ENCODE measurements at regions not wholly inside any gene's neighbourhood (a gene's known extent, or its start where the extent isn't known, plus 50 kb on each side); places are given as distances from the start of the nearest gene placed in this dataset.

DNA sequence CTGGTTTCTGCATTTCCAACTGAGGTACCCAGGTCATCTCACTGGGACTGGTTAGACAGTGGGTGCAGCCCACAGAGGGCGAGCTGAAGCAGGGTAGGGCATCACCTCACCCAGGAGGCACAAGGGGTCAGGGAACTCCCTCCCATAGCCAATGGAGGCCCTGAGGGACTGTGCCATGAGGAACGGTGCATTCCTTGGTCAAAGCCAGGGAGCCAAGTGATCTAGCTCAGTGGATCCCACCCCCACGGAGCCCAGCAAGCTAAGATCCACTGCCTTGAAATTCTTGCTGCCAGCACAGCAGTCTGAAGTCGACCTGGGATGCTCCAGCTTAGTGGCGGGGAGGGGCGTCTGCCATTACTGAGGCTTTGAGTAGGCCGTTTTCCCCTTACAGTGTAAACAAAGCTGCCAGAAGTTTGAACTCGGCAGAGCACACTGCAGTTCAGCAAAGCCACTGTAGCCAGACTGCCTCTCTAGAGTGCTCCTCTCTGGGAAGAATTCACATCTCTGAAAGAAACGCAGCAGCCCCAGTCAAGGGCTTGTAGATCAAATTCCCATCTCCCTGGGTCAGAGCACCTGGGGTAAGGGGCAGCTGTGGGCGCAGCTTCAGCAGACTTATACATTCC lies 1386.6 kb upstream of the PCDH9 start:
- no peak for TF ChIP-seq EZH2 (IDR thresholded peaks at IDR 0.05; ENCODE audit: low read length)
- TF ChIP-seq, protein P1, sequence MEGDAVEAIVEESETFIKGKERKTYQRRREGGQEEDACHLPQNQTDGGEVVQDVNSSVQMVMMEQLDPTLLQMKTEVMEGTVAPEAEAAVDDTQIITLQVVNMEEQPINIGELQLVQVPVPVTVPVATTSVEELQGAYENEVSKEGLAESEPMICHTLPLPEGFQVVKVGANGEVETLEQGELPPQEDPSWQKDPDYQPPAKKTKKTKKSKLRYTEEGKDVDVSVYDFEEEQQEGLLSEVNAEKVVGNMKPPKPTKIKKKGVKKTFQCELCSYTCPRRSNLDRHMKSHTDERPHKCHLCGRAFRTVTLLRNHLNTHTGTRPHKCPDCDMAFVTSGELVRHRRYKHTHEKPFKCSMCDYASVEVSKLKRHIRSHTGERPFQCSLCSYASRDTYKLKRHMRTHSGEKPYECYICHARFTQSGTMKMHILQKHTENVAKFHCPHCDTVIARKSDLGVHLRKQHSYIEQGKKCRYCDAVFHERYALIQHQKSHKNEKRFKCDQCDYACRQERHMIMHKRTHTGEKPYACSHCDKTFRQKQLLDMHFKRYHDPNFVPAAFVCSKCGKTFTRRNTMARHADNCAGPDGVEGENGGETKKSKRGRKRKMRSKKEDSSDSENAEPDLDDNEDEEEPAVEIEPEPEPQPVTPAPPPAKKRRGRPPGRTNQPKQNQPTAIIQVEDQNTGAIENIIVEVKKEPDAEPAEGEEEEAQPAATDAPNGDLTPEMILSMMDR (optimal IDR thresholded peaks at IDR 0.05 in 1 of 3, IDR thresholded peaks at IDR 0.05 in 1 of 3, conservative IDR thresholded peaks at IDR 0.05 in 1 of 3; ENCODE audit: extremely low read depth in 1 of 3, insufficient read depth in 2 of 3, low read length in 3 of 3): no peak

Measured in keratinocyte (primary cell).